ENCODE measurements at regions not wholly inside any gene's neighbourhood (a gene's known extent, or its start where the extent isn't known, plus 50 kb on each side); places are given as distances from the start of the nearest gene placed in this dataset.

DNA sequence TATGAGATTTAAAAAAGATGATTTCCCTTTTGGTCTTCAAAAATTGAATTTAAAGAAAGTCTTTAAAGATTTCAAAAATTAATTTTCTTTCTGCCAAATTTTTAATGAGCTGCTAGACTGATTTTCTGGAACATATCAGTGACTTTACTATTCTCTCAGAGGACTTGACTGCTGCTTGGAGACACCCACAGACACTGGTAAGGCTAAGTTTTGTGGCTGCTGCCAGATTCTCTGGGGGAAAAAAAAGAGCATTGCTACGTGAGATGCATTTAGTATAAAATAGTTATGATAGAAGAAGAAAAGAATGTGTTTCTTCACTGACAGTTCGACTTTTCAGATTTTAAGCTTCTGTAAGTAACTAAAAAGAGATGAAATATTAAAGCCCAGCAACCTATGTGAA, 193.3 kb upstream of the GRIN3A start:
- in situ Hi-C loops (cut with HindIII; ENCODE audit: extremely low pct_ligation_motif_present, low pct_unique_long_range_greater_than_20kb) (no loop called here), intact Hi-C loops (cut with micrococcal nuclease; ENCODE audit: unreplicated experiment) (no loop called here)
- FAIRE-seq = no peak
- Histone ChIP-seq H2AFZ (ENCODE audit: low read length) (no peak overlapping the region), H3K9ac (ENCODE audit: insufficient read depth, low read depth, low read length) (no peak overlapping the region), H3K4me3 (replicated peaks in 1 of 3; ENCODE audit: insufficient read depth in 1 of 3, low read depth in 2 of 3, low read length in 3 of 3) (no peak overlapping the region), H3K27ac (ENCODE audit: extremely low read length, insufficient read depth, low read length) (no peak overlapping the region), H3K36me3 (replicated peaks in 1 of 2; ENCODE audit: control insufficient read depth in 1 of 2, insufficient read depth in 2 of 2, low read length in 2 of 2) (no peaks in the 10 kb centered on the region), H3K4me2 (ENCODE audit: low read depth, low read length) (no peak overlapping the region), H3K4me1 (ENCODE audit: insufficient read depth, low read length) (no peaks in the 10 kb centered on the region), H4K20me1 (ENCODE audit: insufficient read depth, low read length) (no peaks in the 10 kb centered on the region), H3K79me2 (ENCODE audit: insufficient read depth, low read length) (no peaks in the 10 kb centered on the region), H3K9me3 (ENCODE audit: low read length) (no peaks in the 10 kb centered on the region), H3K27me3 (ENCODE audit: control insufficient read depth in 1 of 2, insufficient read depth in 2 of 2, low read length in 2 of 2) (no peaks in the 10 kb centered on the region)
- DNase-seq (ENCODE audit: low spot score) = no peak
- 1% methylated on average over 2 of the region's 2 CpGs for WGBS (ENCODE audit: low lambda C conversion rate)
- ChIA-PET CTCF (ENCODE audit: low intra/inter-chr PET ratio, low total read pairs) (no interaction called here), POLR2A (no interaction called here)
- no TSS peak for BruUV-seq (replicated peaks)
- ATAC-seq = no peak
- TF ChIP-seq ZNF33A (CRISPR knock-in tag; IDR thresholded peaks at IDR 0.05; ENCODE audit: borderline replicate concordance) (no peak), ZNF569 (CRISPR knock-in tag; IDR thresholded peaks at IDR 0.05; ENCODE audit: borderline replicate concordance) (no peak), ZC3H4 (CRISPR knock-in tag; IDR thresholded peaks at IDR 0.05; ENCODE audit: borderline replicate concordance) (no peak), SAFB2 (CRISPR knock-in tag; IDR thresholded peaks at IDR 0.05; ENCODE audit: borderline replicate concordance, low read depth) (no peak), ARNT2 (CRISPR knock-in tag; IDR thresholded peaks at IDR 0.05; ENCODE audit: low read depth) (no peak), MBD4 (IDR thresholded peaks at IDR 0.05; ENCODE audit: borderline replicate concordance, low read length) (no peak), HOXA5 (CRISPR knock-in tag; IDR thresholded peaks at IDR 0.05) (no peak), GTF2F1 (IDR thresholded peaks at IDR 0.05; ENCODE audit: low read length) (no peak), ZNF564 (CRISPR knock-in tag; IDR thresholded peaks at IDR 0.05) (no peak), ZNF383 (CRISPR knock-in tag; IDR thresholded peaks at IDR 0.05; ENCODE audit: borderline replicate concordance) (no peak), SP4 (CRISPR knock-in tag; IDR thresholded peaks at IDR 0.05) (no peak), ZBTB42 (CRISPR knock-in tag; IDR thresholded peaks at IDR 0.05) (no peak), SIX1 (CRISPR knock-in tag; IDR thresholded peaks at IDR 0.05; ENCODE audit: borderline replicate concordance) (no peak), DR1 (CRISPR knock-in tag; IDR thresholded peaks at IDR 0.05) (no peak)
- TF ChIP-seq, protein P1, sequence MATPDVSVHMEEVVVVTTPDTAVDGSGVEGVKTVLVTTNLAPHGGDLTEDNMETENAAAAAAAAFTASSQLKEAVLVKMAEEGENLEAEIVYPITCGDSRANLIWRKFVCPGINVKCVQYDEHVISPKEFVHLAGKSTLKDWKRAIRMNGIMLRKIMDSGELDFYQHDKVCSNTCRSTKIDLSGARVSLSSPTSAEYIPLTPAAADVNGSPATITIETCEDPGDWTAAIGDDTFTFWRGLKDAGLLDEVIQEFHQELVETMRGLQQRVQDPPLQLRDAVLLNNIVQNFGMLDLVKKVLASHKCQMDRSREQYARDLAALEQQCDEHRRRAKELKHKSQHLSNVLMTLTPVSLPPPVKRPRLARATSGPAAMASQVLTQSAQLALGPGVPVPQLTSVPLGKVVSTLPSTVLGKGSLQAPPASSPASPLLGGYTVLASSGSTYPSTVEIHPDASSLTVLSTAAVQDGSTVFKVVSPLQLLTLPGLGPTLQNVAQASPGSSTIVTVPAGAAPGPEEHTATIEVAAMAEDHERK (CRISPR knock-in tag; IDR thresholded peaks at IDR 0.05; ENCODE audit: low read depth) = no peak
- TF ChIP-seq, protein P2, sequence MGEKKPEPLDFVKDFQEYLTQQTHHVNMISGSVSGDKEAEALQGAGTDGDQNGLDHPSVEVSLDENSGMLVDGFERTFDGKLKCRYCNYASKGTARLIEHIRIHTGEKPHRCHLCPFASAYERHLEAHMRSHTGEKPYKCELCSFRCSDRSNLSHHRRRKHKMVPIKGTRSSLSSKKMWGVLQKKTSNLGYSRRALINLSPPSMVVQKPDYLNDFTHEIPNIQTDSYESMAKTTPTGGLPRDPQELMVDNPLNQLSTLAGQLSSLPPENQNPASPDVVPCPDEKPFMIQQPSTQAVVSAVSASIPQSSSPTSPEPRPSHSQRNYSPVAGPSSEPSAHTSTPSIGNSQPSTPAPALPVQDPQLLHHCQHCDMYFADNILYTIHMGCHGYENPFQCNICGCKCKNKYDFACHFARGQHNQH (CRISPR knock-in tag; IDR thresholded peaks at IDR 0.05) = no peak
- TF ChIP-seq, protein P3, sequence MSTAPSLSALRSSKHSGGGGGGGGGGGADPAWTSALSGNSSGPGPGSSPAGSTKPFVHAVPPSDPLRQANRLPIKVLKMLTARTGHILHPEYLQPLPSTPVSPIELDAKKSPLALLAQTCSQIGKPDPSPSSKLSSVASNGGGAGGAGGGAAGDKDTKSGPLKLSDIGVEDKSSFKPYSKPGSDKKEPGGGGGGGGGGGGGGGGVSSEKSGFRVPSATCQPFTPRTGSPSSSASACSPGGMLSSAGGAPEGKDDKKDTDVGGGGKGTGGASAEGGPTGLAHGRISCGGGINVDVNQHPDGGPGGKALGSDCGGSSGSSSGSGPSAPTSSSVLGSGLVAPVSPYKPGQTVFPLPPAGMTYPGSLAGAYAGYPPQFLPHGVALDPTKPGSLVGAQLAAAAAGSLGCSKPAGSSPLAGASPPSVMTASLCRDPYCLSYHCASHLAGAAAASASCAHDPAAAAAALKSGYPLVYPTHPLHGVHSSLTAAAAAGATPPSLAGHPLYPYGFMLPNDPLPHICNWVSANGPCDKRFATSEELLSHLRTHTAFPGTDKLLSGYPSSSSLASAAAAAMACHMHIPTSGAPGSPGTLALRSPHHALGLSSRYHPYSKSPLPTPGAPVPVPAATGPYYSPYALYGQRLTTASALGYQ (CRISPR knock-in tag; IDR thresholded peaks at IDR 0.05) = no peak
- TF ChIP-seq, protein P4, sequence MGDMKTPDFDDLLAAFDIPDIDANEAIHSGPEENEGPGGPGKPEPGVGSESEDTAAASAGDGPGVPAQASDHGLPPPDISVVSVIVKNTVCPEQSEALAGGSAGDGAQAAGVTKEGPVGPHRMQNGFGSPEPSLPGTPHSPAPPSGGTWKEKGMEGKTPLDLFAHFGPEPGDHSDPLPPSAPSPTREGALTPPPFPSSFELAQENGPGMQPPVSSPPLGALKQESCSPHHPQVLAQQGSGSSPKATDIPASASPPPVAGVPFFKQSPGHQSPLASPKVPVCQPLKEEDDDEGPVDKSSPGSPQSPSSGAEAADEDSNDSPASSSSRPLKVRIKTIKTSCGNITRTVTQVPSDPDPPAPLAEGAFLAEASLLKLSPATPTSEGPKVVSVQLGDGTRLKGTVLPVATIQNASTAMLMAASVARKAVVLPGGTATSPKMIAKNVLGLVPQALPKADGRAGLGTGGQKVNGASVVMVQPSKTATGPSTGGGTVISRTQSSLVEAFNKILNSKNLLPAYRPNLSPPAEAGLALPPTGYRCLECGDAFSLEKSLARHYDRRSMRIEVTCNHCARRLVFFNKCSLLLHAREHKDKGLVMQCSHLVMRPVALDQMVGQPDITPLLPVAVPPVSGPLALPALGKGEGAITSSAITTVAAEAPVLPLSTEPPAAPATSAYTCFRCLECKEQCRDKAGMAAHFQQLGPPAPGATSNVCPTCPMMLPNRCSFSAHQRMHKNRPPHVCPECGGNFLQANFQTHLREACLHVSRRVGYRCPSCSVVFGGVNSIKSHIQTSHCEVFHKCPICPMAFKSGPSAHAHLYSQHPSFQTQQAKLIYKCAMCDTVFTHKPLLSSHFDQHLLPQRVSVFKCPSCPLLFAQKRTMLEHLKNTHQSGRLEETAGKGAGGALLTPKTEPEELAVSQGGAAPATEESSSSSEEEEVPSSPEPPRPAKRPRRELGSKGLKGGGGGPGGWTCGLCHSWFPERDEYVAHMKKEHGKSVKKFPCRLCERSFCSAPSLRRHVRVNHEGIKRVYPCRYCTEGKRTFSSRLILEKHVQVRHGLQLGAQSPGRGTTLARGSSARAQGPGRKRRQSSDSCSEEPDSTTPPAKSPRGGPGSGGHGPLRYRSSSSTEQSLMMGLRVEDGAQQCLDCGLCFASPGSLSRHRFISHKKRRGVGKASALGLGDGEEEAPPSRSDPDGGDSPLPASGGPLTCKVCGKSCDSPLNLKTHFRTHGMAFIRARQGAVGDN (CRISPR knock-in tag; IDR thresholded peaks at IDR 0.05) = no peak

Data from HepG2 (cell line).